Hematopoietic multipotent progenitor cell treated with erythropoietin and hydrocortisone succinate and interleukin-3 and kit ligand, for 15 days (in vitro differentiated cells): ENCODE measurements at regions not wholly inside any gene's neighbourhood (a gene's known extent, or its start where the extent isn't known, plus 50 kb on each side); places are given as distances from the start of the nearest gene placed in this dataset.

Source experiments
- DNase-seq: peaks from one replicate; pipeline ENCODE4 v3.0.0-alpha.2; 2015; ENCODE audit warnings: low spot score

GRCh38 chr1:209398313-209398991 is 185.1 kb upstream of the CAMK1G start:
- DNase-seq, result no peak

GRCh38 chr1:209399800-209400199 is 183.7 kb upstream of the CAMK1G start:
- DNase-seq, result no peak

DNA sequence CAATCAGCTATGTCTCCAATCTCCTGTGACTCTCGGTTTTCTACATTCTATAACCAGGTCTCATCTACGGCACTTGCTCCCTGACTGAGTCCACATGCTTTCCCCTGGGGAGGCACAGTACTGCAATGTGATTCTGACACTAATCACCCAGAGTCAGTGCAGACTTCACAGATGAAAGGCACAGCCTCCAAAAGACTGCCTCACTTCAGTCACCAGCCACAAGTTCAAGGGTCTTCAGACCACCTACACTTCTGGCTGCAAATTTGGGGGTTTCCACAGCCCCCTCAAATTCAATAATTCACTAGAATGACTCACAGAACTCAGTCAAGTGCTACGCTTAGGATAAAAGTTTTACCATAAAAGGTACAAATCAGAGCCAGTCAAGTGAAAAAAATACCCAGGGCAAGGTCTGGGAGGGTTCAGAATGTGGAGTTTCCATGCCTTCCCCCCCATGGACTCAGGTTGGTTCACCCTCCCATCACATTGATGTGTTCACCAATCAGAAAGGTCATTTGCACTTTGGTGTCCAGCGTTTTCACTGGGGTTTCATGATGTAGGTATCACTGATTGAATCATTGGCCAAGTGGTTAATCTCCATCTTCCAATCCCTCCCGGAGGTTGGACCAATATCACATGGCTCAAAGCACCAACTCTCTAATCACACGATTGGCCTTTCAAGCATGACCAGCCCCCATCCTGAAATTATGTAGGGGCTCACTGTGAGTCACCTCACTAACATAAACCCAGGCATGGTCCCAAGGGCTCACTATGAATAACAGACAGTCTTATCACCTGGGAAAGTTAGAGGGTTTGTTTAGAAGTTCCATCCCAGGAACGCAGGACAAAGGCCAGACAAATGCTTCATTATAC is 182.9 kb upstream of the CAMK1G start:
- DNase-seq, result no peak

GRCh38 chr1:209402697-209403096 is 180.8 kb upstream of the CAMK1G start:
- DNase-seq, result no peak

GRCh38 chr1:209403921-209404320 is 179.6 kb upstream of the CAMK1G start:
- no peak for DNase-seq

- DNase-seq, result no peak
These were observed 178.9 kb upstream of the CAMK1G start for GRCh38 chr1:209404577-209404976.

- DNase-seq, result no peak
These were observed 178.2 kb upstream of the CAMK1G start for GRCh38 chr1:209405183-209405814.

DNA sequence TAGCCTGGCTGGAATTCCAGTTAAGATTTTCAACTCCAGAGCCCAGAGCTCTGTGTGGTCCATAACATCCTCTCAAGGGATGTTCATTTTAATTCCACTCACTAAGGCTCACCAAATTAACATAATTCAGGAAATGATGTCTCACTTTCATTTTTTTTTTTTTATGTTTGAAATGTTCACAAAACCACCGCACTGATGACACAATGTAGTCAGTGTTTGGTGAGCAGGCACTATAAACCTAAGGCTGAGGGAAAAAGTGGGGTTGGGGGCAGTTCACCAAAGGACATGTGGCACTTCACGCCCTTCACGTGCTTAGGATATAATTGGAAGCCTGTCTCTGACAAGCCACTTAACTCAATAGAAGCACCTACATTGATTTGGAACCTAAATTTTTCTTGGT is 177.3 kb upstream of the CAMK1G start:
- DNase-seq, result no peak

DNA sequence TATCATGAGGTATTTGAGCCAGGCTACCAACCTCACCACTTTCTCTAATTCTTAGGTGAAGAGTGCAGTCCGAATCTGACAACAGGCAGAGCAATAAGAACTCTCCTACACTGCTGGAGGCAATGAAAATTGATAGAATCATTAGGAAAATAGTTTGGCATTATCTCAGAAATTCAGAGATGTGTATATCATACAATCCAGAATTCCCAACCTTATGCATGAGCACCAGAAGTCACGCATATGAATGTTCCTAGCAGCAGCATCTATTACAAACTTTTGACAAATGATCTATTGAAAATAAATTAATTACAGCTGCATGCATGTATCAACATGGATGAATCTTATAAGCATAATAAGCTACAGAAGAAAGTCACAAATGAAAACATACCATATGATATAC is 176.9 kb upstream of the CAMK1G start:
- no peak for DNase-seq

DNA sequence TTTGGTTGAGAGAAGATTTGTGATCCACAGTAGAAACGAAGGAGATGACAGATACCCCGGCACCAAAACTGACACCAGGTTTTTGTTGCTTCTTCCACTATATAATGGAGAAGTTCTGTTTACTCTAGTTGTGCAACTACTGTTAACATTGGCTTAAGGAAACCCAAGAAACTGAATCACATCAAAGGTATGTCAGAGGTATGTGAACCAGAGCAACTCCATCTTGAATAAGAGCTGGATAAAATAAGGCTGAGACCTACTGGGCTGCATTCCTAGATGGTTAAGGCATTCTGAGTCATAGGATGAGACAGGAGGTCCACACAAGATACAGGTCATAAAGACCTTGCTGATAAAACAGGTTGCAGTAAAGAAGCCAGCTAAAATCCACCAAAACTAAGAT is 173.7 kb upstream of the CAMK1G start:
- DNase-seq, result no peak

DNA sequence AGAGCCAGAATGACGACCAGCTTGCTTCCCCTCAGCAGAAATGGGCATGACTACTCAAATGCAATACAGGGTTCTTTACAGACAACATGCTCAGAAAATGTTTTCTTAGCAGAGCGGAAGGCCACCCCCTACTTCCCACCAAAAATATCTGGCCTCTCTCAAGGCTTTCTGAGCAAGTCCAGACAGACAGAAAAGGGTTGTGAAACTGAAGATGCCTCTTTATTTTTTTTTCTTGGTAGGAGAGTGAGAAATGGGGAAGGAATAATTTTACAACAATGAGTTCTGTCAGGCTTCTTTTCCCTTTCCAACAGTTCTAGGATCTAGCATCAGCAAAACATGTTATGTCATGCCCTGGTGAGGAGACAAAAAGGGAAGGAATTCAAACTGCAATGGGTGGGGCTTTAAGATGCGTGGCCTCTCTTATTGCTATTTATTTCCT is 172.0 kb upstream of the CAMK1G start:
- no peak for DNase-seq

- DNase-seq, result no peak
These were observed 171.5 kb upstream of the CAMK1G start for GRCh38 chr1:209412036-209412435.

- DNase-seq, result no peak
These were observed 170.9 kb upstream of the CAMK1G start for GRCh38 chr1:209412566-209412965.

GRCh38 chr1:209413062-209413461 is 170.5 kb upstream of the CAMK1G start:
- no peak for DNase-seq

DNA sequence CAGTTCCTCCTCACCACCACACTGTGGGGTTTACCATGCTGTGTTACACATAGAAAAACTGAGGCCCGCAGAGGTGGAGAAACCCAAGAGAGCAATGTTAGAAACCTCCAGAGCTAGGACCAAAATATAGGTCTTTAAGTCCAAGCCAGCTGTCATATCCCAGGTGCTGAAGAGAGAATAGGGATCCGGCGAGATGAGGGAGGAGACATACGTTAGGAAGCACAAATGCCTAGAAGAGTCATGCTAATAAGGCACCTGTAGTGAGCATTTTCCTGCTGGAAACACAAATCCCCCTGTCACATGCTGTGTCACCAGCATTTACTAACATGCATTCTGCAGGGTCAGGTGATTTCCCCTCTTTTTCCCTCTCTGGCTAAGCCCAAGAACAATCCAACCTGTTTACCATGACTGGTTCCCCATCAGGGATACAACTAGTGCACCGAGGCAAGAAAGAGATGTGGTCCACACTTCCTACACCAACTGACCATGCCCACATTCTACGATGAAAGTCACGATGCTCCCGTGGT is 168.6 kb upstream of the CAMK1G start:
- no peak for DNase-seq

DNA sequence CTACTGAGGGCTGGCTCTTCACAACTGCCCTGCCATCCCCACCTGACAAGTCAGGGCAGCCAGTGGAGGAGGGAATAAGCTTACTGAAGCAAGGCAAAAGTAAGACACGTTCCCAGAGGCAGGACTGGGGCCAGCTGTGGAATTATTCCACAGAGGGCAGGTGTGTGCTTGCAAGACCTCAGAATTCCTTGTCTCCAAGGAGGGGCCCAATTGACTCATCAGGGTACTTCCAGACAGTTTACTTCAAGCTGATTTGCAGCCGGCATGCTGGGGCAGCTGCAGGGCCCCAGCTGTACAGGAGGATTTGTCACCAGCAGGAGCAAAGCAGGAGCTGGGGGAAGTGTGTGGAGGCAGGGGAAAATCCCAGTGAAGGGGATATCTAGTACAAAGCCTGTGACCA is 167.5 kb upstream of the CAMK1G start:
- DNase-seq, result no peak

GRCh38 chr1:209416716-209417115 is 166.8 kb upstream of the CAMK1G start:
- no peak for DNase-seq

DNA sequence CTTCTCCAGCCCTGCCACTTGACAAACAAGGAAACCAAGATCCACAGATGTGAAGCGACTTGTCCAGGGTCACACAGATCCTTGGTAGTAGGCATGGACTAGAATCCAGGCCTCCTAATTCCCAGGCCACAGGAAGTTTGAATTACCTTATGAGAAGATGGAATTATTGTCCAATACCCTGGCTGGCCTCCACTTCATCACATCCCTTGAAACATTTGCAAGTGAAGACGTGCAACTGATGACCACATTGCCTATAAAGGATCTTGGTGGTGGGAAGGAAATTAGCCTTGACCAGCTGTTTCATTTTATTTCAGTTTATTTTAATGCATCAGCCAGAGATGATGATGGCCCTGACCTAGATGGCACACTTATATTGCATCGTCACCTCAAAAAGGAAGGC is 165.8 kb upstream of the CAMK1G start:
- no peak for DNase-seq

DNA sequence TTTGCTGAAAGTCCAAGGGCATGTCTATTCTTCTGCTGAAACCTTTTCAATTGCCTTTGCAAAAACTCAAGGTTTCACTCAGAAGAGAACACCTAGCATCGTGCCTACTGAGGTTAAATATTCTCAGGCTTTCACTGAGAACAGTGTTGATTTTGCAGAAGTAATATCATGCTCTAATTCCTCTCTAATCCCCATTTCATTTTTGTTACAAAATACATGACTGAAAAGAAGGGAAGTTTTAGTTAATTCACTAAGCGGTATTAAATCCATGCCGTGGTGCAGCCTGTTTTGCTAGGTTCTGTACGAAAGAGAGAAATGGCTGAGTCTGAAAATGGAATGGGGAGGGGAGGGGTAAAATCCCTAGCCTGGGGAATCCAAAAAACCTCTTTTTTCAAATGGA is 163.2 kb upstream of the CAMK1G start:
- DNase-seq, result no peak

DNA sequence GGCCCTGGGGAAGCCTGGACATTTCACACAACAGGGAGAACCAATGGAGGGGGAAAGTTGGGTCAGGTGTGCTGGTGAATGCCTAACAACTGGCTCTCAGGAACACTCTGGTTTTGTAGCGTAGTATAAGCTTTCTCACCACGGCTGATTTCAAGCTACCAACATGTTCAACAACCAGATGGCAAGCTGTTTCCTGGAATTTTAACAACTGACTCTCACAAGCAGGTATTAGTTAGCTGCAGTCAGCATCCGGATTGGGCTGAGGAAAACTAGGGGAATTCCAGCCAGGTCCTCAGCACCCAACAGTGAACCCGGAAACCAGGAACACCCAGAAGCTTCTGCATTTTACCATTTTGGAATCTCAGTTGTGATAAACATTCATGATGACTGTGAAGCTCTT is 162.3 kb upstream of the CAMK1G start:
- no peak for DNase-seq

- DNase-seq, result no peak
These were observed 161.4 kb upstream of the CAMK1G start for GRCh38 chr1:209421978-209422680.

DNA sequence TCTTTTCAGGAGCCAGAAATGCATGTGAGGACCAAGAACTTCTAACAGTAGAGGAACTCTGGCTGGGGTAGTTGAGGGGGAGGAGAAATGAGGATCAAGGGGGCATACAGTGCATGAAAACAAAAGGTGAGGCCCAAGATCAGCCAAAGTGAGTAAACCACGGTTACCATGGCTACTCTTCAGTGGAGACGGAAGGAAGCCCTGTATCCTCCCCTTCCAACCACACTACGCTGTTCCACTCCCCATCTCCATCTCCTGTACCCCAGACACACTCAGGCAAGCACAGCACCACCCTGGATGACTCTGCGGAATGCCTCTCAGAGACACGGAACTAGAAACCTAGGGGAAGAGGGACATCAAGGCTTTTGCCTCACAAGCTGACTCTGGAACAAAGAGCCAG is 157.6 kb upstream of the CAMK1G start:
- no peak for DNase-seq
